NCI-H1092 treated with DMSO at 0.1 percent for 48 hours (cell line): ENCODE measurements at regions not wholly inside any gene's neighbourhood (a gene's known extent, or its start where the extent isn't known, plus 50 kb on each side); places are given as distances from the start of the nearest gene placed in this dataset.
"Not testable (repeated sequence)": the region's sequence is repeated elsewhere in the genome, so short reads cannot be mapped to it uniquely, and the experiment has no call there.

Source experiments
- DNase-seq: peaks from one replicate; lab custom pipeline; 2025; lab: John Stamatoyannopoulos, UW

GRCh38 chrX:97858592-97858991, 974.9 kb downstream of the RPA4 start:
- no peak for DNase-seq

DNA sequence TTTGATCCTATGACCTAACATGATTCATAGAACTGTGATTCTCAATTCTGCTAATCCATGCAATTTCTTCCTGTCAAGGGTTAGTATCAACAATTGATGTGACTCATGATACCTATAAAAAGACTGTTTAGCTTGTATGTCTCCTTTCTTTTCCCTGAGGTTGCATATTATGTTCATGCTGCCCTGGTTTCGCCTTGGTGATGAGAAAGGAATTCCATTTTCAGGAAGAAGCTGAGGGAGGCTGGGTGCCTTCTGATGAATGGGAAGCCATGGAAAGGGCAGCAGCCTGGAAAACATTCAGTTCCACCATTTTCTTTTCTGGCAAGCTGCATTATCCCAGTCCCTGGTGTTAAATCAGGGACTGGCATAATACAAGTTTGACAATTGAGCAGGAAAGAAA, 976.5 kb downstream of the RPA4 start:
- no peak for DNase-seq

- DNase-seq = no peak
Measured at GRCh38 chrX:97863261-97863660, 979.6 kb downstream of the RPA4 start.

DNA sequence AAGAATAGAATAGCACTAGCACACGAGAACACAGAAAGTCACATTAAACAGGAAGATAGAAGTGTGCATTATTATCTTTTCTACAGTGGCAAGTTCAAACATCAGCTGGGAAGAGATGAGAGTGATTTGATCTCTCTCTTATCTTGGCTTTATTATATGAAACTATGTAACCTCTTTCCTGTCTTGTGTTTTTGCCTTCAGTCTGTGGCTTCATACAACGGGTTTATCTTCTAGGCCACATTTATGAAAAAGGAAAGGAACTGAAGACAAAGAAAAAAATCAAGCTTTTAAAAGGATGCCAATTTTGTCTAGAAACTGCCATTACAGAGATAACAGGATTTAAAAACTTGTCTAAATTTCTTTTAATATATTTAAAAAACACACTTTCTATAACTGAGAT, 983.6 kb downstream of the RPA4 start:
- DNase-seq = no peak

DNA sequence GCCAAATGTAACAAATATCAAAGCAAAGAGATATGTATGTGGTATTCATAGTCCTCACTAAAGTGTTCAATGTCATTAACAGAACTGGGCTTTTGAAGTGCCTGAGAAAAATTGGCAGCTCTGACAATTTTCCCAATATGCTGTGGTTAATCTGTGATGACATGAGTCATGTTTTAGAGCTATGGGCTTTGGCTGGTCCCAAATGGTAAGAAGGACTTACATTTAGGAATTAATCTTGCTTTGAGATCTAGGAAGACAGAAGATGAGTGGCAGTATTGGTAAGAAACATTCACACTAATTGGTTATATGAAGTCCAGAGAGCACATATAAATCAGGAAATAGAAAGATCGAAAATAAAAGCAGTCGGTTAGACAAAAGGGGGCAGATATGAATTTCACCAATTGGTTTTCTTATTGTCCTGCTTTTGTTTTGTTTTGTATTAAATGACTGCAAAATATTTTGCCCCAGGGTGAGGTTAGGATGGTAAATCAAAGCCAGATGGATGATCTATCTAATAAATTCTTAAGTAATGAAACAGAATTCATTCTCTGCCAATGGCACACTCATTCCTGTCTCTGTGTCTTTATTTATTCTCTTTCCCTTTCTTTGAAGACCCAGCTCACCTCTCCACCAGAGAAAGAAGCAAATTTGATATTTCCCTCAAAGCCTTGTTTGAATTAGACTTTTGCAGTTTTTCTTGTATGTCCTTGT, 993.1 kb downstream of the RPA4 start:
- DNase-seq = no peak

- DNase-seq = no peak
Measured at GRCh38 chrX:97882306-97882705, 998.6 kb downstream of the RPA4 start.

GRCh38 chrX:97895751-97896150, 1012.0 kb downstream of the RPA4 start:
- no peak for DNase-seq

DNA sequence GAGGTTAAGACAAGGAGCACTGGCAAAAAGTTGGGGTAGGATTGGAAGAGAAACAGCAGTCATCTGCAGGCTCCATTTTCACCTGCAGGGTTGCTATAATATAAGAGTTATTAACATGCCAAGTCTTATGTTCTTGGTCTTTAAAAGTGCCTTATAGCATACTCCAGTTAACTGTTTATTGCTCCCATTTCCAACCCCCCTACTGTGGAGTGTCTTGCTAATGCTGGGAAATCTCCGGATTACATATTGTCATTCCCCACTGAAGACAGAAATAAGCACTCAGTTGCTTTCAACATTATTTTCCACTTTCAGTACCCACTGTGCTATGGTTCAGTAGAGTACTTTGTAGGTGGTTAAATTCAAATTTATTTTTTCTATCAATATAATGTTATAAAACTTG, 1014.3 kb downstream of the RPA4 start:
- no peak for DNase-seq

DNA sequence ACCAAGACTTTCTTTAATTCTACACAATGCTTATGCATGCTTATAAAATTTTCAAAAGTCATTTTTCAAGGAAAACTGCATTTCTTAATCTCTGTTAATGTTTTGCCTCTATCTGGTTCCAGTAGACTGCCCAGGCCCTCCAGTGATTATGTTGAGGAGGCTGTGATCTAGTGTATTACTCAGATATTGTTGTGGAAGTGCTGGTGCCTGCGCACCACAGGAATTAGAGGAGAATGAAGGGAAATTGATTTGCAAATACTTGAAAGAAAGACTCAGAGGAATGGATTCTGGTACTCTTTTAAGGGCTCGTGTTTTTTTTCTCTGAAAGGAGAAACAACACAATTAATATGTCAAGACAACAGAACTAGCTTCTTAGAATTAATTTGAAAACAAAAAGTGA, 1015.1 kb downstream of the RPA4 start:
- DNase-seq = no peak

DNA sequence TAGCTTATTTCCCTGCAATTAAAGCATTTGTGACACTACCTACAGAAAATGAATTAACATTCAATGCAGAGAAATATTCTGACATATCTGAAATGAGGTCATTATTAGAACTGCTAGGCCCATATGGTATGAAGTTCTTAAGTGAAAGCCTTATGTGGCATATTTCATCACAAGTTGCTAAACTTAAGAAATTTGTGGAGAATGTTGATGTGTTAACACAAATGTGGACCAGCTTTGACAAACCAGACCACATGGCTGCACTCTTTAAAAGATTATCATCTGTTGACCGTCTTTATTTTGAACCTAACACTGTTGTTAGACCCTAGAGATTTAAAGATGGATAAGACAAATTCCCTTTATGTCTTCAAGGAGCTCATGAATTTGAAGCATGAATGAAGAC, 1024.1 kb downstream of the RPA4 start:
- no peak for DNase-seq

GRCh38 chrX:97909245-97909644, 1025.5 kb downstream of the RPA4 start:
- no peak for DNase-seq

DNA sequence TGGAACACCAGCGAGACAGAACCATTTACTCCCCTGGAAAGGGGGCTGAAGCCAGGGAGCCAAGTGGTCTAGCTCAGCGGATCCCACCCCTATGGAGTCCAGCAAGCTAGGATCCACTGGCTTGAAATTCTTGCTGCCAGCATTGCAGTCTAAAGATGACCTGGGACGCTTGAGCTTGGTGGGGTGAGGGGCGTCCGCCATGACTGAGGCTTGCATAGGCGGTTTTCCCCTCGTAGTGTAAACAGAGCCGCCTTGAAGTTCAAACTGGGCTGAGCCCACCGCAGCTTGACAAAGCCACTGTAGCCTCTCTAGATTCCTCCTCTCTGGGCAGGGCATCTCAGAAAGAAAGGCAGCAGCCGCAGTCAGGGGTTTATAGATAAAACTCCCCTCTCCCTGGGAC, 1031.7 kb downstream of the RPA4 start:
- DNase-seq = not testable (repeated sequence)

GRCh38 chrX:97921223-97921622, 1037.5 kb downstream of the RPA4 start:
- DNase-seq = not testable (repeated sequence)

DNA sequence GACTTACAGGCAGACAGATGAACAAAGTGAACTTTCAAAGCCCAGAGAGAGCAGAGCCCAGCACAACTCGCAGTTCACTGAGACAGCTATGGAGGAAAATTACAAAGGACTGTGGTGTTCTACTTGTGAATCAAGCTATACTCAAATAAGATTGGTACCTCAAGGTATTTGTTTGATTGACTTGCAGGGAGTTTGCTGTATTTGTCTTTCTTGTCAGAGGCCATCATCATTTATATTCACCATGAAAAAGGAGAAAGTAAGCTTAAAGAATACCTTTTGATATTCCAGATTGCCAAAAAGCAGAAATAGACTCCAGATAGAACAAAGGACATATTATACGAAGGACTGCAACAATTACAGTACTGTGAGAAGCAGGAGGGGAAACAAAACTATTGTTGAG, 1047.9 kb downstream of the RPA4 start:
- DNase-seq = no peak

DNA sequence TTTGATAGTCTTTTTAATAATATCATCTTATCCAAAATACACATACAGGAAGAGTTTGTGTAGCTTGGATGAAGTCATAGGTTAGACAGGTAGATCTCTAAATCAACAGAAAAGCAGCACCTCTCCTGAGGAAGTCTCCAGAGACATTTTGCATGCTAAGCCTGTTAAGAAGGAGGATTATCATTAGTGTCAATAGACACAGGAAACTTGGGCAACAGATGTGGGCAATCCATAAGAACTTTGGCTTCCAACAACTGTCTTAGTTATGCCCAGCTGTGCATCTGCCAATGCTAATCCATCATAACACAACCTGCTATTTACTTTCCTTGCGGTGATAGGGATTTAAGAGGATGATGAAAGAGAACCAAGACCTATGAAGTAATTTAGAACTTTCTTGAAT, 1052.6 kb downstream of the RPA4 start:
- no peak for DNase-seq

DNA sequence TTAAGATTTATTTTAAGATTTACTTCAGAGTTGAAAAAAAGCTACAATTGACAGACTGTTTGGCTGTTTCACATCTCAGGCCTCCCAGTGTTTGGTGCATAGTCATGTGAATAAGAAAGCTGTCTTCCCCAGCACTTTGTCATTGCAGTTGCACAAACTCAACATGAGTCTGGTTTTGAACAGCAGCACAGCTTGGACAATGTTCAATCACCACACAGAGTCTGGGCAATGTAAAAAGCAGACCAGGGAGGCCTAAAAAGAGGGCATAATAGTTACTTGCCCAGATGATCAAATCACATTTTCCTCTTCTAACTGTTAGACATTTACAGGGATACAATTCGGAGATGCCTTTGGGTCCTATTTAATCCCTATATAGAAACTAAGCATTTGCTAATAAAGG, 1055.0 kb downstream of the RPA4 start:
- DNase-seq = no peak

DNA sequence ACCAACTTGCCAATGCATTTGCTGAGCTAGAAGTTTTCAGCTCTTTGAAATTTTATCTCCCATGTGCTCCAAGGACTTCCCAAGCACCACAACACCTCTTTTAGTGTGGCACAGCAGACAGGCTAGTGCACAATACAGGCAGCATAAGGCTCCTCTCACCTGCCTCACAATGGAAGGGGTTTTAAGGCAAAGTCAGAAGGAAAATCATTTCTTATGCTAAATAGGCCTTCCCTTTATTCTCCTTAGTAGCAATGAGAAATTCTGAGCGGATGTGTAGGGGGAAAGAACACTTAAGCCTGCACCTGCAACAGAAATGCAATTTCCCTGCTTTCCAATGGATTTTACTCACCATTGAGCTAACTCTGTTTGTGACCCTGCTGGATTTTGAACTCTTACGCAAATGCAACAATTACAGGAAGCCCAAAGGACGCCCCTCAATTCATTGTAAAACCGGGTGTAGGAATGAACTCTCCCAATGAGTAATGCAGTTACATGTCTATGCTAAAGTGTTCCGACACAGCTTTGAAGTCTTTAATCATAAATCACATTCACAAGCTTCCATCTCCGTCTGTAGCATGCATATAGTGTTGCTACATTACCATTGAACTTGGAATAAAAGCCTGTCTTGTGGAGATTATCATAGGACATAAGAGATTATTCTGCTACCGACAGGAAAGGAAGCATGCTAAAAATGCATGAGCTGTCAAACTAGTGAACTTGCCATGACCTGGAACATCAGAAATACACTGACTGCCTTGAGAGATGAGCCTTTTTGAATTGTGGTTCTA, 1084.9 kb downstream of the RPA4 start:
- DNase-seq = no peak

- DNase-seq = no peak
Measured at GRCh38 chrX:97984641-97985040, 1100.9 kb downstream of the RPA4 start.

DNA sequence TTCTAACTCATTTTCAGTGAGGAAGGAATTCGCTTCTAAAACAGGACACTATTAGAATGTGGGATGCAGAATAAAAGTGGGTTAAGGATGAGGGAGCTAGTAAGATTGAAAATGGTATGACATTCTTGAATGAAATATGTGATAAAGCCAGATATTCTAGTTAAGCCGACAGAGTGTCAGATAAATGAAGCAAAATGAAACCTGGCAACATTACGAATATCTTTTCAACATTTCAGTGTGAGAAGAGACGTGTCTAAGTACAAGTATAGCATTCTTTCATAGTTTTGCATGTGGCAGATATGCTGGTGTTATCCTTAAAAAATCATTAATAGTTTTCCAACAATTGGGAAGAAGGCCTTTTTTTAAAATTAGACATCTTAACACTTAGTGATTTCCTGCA, 1101.4 kb downstream of the RPA4 start:
- no peak for DNase-seq

GRCh38 chrX:97987979-97988378, 1104.3 kb downstream of the RPA4 start:
- DNase-seq = no peak

DNA sequence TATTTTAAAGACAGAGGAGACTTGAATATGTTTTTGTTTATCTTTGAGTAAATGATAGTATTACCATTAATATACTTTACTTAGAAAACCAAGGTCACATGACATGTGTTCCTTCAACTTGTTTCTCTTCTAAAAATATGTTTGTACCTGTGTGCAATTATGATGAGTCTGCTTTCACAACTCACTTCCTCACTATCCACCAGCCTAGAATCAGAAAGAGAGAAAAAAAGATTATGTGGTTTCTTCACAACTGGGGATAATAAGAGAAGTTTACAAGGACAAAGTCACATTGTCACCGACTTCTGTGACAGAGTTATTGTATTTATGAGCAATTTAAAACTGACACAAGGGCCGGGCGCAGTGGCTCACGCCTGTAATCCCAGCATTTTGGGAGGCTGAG, 1112.1 kb downstream of the RPA4 start:
- DNase-seq = no peak

- no peak for DNase-seq
Measured at GRCh38 chrX:98028691-98029090, 1145.0 kb downstream of the RPA4 start.

- no peak for DNase-seq
Measured at GRCh38 chrX:98029861-98030260, 1146.2 kb downstream of the RPA4 start.

DNA sequence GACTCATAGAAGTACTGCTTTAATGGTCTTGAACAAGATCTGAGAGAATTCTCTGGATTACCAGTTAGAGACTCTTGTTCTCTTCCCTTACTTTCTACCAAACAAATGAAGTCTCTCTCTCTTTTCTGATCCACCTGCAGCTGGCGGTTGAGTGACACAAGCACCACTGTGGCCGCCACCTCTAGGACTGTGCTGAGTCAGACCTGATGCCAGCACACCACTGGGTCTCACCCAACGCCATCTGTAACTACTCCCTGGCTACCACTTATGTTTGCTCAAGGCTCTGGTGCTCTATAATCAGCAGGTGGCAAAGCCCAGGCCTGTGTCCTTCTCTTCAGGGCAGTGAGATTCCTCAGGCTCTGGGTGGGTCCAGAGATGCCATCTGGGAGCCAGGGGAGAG, 1173.5 kb downstream of the RPA4 start:
- DNase-seq = no peak
